Cardiac muscle cell (in vitro differentiated cells and primary cell): ENCODE measurements at regions not wholly inside any gene's neighbourhood (a gene's known extent, or its start where the extent isn't known, plus 50 kb on each side); places are given as distances from the start of the nearest gene placed in this dataset.

Source experiments
- DNase-seq, 2 donors: peaks; one replicate each; pipeline versions ENCODE4 v3.0.0 to v3.0.0-alpha.2; 2010 to 2017; ENCODE audit warnings: low read depth in 1 of 2, low spot score in 1 of 2
- H3K27ac ChIP-seq: fragments of 200-600 bp; sonication (generic); 2 replicates; pipeline ENCODE4 v1.5.1; 2016
- H3K27me3 ChIP-seq: fragments of 200-600 bp; sonication (generic); 2 replicates; pipeline ENCODE4 v1.6.0; 2016; ENCODE audit warnings: control low read depth
- H3K36me3 ChIP-seq: fragments of 200-600 bp; sonication (generic); 2 replicates; pipeline ENCODE4 v1.5.1; 2016; ENCODE audit warnings: control low read depth
- H3K4me1 ChIP-seq: fragments of 200-600 bp; sonication (generic); 2 replicates; pipeline ENCODE4 v1.8.1; 2017; ENCODE audit warnings: low read depth, mild to moderate bottlenecking, mixed run types
- H3K4me3 ChIP-seq: fragments of 200-600 bp; sonication (generic); 2 replicates; pipeline ENCODE4 v1.5.1; 2016; ENCODE audit warnings: mild to moderate bottlenecking
- H3K9me3 ChIP-seq: fragments of 200-600 bp; sonication (generic); 2 replicates; pipeline ENCODE4 v1.5.1; 2017; ENCODE audit warnings: low read depth, mild to moderate bottlenecking, control low read depth
- TF ChIP-seq, protein P1 (sequence below): IDR thresholded peaks from 2 replicates; pipeline ENCODE4 v1.5.1; 2012; ENCODE audit warnings: low read depth, mild to moderate bottlenecking, low read length

GRCh38 chr6:14265049-14266021 lies 147.8 kb downstream of the CD83 start:
- TF ChIP-seq, protein P1, sequence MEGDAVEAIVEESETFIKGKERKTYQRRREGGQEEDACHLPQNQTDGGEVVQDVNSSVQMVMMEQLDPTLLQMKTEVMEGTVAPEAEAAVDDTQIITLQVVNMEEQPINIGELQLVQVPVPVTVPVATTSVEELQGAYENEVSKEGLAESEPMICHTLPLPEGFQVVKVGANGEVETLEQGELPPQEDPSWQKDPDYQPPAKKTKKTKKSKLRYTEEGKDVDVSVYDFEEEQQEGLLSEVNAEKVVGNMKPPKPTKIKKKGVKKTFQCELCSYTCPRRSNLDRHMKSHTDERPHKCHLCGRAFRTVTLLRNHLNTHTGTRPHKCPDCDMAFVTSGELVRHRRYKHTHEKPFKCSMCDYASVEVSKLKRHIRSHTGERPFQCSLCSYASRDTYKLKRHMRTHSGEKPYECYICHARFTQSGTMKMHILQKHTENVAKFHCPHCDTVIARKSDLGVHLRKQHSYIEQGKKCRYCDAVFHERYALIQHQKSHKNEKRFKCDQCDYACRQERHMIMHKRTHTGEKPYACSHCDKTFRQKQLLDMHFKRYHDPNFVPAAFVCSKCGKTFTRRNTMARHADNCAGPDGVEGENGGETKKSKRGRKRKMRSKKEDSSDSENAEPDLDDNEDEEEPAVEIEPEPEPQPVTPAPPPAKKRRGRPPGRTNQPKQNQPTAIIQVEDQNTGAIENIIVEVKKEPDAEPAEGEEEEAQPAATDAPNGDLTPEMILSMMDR = peak; percentile 19
- H3K4me1 ChIP-seq = no peaks in the 10 kb centered on the region
- DNase-seq = no peak
- H3K9me3 ChIP-seq = no peaks in the 10 kb centered on the region
- no peak overlapping the region for H3K4me3 ChIP-seq
- H3K36me3 ChIP-seq = no peaks in the 10 kb centered on the region
- no peak overlapping the region for H3K27ac ChIP-seq
- H3K27me3 ChIP-seq = no peaks in the 10 kb centered on the region

DNA sequence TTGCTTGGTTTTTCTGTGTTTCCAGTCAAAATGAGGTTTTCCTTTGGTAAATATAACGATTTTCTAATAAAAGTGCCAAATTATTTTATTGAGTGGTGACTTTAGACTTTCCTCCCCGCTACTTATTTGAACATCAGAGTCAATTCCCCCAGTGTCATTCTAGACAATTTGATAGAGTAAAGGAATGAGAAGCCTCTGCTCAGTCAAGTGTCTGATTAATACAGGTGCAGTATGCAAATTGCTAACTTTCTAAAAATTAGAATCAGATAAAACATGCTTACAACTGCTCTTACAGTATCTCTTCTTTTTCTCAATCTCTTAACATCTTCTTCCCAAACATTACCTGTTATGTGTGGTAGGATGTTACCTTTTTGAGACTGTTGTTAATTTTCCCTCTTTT lies 148.7 kb downstream of the CD83 start:
- H3K4me3 ChIP-seq = no peak overlapping the region
- H3K9me3 ChIP-seq = no peaks in the 10 kb centered on the region
- no peak for DNase-seq
- no peaks in the 10 kb centered on the region for H3K4me1 ChIP-seq
- H3K36me3 ChIP-seq = no peaks in the 10 kb centered on the region
- TF ChIP-seq, protein P1 = no peak
- H3K27ac ChIP-seq = no peak overlapping the region
- no peaks in the 10 kb centered on the region for H3K27me3 ChIP-seq

DNA sequence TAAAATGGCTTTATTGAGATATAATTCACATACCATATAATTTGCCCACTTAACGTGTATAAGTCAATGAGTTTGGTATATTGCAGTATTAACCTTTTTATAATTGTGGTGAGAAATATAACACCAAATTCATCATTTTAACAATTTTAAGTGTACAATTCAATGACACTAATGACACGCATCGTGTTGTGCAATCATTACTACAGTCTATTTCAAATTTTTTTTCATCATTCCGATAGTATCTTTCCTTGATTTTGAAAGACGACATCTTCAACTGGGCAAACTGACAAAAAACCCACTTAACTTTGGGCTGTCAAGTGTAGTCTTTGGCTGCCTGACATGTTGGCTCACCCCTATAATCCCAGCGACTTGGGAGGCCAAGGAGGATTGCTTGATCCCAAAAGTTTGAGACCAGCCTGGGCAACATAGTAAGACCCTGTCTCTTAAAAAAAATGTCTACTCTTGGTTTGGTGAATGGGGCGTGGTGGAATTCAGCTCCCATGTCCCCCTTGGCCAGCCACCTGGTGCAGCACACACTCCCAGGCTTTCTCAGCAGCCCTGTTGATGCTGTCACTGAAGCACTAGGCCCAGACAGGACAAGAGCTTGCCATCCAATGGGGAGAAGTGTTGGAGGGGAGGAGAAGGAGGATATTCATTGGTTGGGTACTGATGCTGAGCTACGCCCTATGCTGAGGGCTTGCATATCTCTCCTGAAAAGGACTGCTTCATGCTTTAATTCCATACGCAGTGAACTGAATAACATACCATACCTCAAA lies 150.5 kb downstream of the CD83 start:
- TF ChIP-seq, protein P1 = no peak
- Histone ChIP-seq H3K27me3 (no peaks in the 10 kb centered on the region), H3K4me1 (no peaks in the 10 kb centered on the region), H3K36me3 (no peaks in the 10 kb centered on the region), H3K4me3 (no peak overlapping the region), H3K9me3 (no peaks in the 10 kb centered on the region), H3K27ac (no peak overlapping the region)
- no peak for DNase-seq

- Histone ChIP-seq H3K36me3 (no peaks in the 10 kb centered on the region), H3K27ac (no peak overlapping the region), H3K4me1 (no peaks in the 10 kb centered on the region), H3K27me3 (no peaks in the 10 kb centered on the region), H3K4me3 (no peak overlapping the region), H3K9me3 (no peaks in the 10 kb centered on the region)
- no peak for DNase-seq
- TF ChIP-seq, protein P1 = no peak
Observed at GRCh38 chr6:14269436-14269835, 151.9 kb downstream of the CD83 start.

GRCh38 chr6:14270142-14270893 lies 152.7 kb downstream of the CD83 start:
- DNase-seq = no peak
- H3K4me1 ChIP-seq = no peaks in the 10 kb centered on the region
- no peaks in the 10 kb centered on the region for H3K36me3 ChIP-seq
- H3K27ac ChIP-seq = no peak overlapping the region
- no peaks in the 10 kb centered on the region for H3K27me3 ChIP-seq
- no peak overlapping the region for H3K4me3 ChIP-seq
- no peaks in the 10 kb centered on the region for H3K9me3 ChIP-seq
- TF ChIP-seq, protein P1 = no peak
